GM12878 (cell line): ENCODE measurements at regions not wholly inside any gene's neighbourhood (a gene's known extent, or its start where the extent isn't known, plus 50 kb on each side); places are given as distances from the start of the nearest gene placed in this dataset.

Experiments
- ATAC-seq: fragments of 200-7000 bp; cut with Tn5 transposase; 3 replicates; pipeline ENCODE4 v1.9.1; 2020; ENCODE audit warnings: mild to moderate bottlenecking, moderate library complexity
- BruUV-seq: library from RNA; stranded (reverse); fragments of 400-500 nt; replicated peaks from 2 replicates; lab custom pipeline; 2021; lab: Mats Ljungman, UMichigan
- CTCF ChIA-PET: fragments of 300-600 bp; sonication (Branson Sonifier 250); formaldehyde crosslinking; extraction: SDS; loops from one replicate; lab custom pipeline; 2021; ENCODE audit warnings: inconsistent platforms; lab: Yijun Ruan, JAX
- POLR2A ChIA-PET: fragments of 350-600 bp; formaldehyde crosslinking; extraction: SDS; loops from one replicate; lab custom pipeline; 2021; ENCODE audit warnings: inconsistent platforms; lab: Charles Lee
- RAD21 ChIA-PET: fragments of 300-600 bp; sonication (Branson Sonifier 250); formaldehyde crosslinking; loops from one replicate; lab custom pipeline; 2023; ENCODE audit warnings: antibody characterized with exemption; ENCODE audit not compliant: unreplicated experiment; lab: Charles Lee
- SMC1A ChIA-PET: fragments of 300-600 bp; sonication (Branson Sonifier 250); formaldehyde crosslinking; loops from one replicate; lab custom pipeline; 2023; ENCODE audit not compliant: unreplicated experiment, uncharacterized antibody; lab: Charles Lee
- DNase-seq: peaks from one replicate; pipeline ENCODE4 v3.0.0-alpha.2; 2011; ENCODE audit warnings: low read depth, low spot score
- FAIRE-seq: peaks from 3 replicates; lab custom pipeline; 2011; peaks lifted over from hg19 to GRCh38; lab: Jason Lieb, UNC
- H2AFZ ChIP-seq: 2 replicates; pipeline ENCODE4 v1.6.0; 2011; ENCODE audit warnings: low read depth, low read length, control low read depth; ENCODE audit not compliant: control insufficient read depth
- H3K27ac ChIP-seq: 2 replicates; pipeline ENCODE4 v1.5.1; 2011; ENCODE audit warnings: control low read depth; ENCODE audit not compliant: control insufficient read depth, insufficient read depth
- H3K27me3 ChIP-seq, 2 experiments: replicated peaks in 1 of 2; 2 replicates each; pipeline versions ENCODE4 v1.6.0 to v1.6.1; 2011; ENCODE audit warnings: low read length in 1 of 2; ENCODE audit not compliant: control insufficient read depth in 2 of 2, insufficient read depth in 2 of 2
- H3K36me3 ChIP-seq, 2 experiments: 2 replicates each; pipeline ENCODE4 v1.5.1; 2011; ENCODE audit warnings: low read length in 1 of 2; ENCODE audit not compliant: control insufficient read depth in 2 of 2, insufficient read depth in 2 of 2
- H3K4me1 ChIP-seq: 2 replicates; pipeline ENCODE4 v1.6.1; 2011; ENCODE audit warnings: mild to moderate bottlenecking, low read length, moderate library complexity, mixed read lengths; ENCODE audit not compliant: control insufficient read depth, insufficient read depth
- H3K4me2 ChIP-seq: 2 replicates; pipeline ENCODE4 v1.6.0; 2011; ENCODE audit warnings: control low read depth; ENCODE audit not compliant: control insufficient read depth, insufficient read depth
- H3K4me3 ChIP-seq: fragments of 200-600 bp; sonication (generic); 2 replicates; pipeline ENCODE4 v1.5.1; 2016
- H3K79me2 ChIP-seq: 2 replicates; pipeline ENCODE4 v1.6.0; 2011; ENCODE audit warnings: low read length; ENCODE audit not compliant: control insufficient read depth, insufficient read depth
- H3K9ac ChIP-seq: 2 replicates; pipeline ENCODE4 v1.8.0; 2011; ENCODE audit warnings: low read length, control low read depth, mixed read lengths; ENCODE audit not compliant: control insufficient read depth, insufficient read depth
- H3K9me3 ChIP-seq: replicated peaks from 3 replicates; pipeline ENCODE4 v1.5.1; 2011; ENCODE audit warnings: mild to moderate bottlenecking, low read length; ENCODE audit not compliant: control insufficient read depth, insufficient read depth
- H4K20me1 ChIP-seq: 2 replicates; pipeline ENCODE4 v1.6.0; 2011; ENCODE audit not compliant: control insufficient read depth, insufficient read depth
- BCL11A ChIP-seq: IDR thresholded peaks from 2 replicates; pipeline ENCODE4 v1.6.1; 2011; ENCODE audit warnings: low read depth, low read length
- CEBPB ChIP-seq, 2 experiments: fragments of 150-350 bp in 1 of 2; IDR thresholded peaks; 2 replicates each; pipeline ENCODE4 v1.6.1; 2012 to 2014; ENCODE audit warnings: low read depth in 2 of 2, low read length in 2 of 2, borderline replicate concordance in 1 of 2, inconsistent platforms in 1 of 2
- EZH2 ChIP-seq: IDR thresholded peaks from 2 replicates; pipeline ENCODE4 v1.6.1; 2012; ENCODE audit warnings: low read depth, mild to moderate bottlenecking, control low read depth, inconsistent platforms, low read length, borderline replicate concordance; ENCODE audit not compliant: control insufficient read depth
- FOS ChIP-seq: IDR thresholded peaks from 3 replicates; pipeline ENCODE4 v1.6.1; 2011; ENCODE audit warnings: borderline replicate concordance; ENCODE audit not compliant: insufficient read length; ENCODE audit errors: extremely low read depth
- GABPA ChIP-seq: IDR thresholded peaks from 2 replicates; pipeline ENCODE4 v1.6.1; 2014; ENCODE audit warnings: antibody characterized with exemption, low read depth, mild to moderate bottlenecking, inconsistent platforms
- NFYB ChIP-seq: IDR thresholded peaks from 2 replicates; pipeline ENCODE4 v1.6.1; 2011; ENCODE audit warnings: low read depth, mild to moderate bottlenecking, low read length, improper control_type of control experiment, moderate library complexity; ENCODE audit not compliant: insufficient read depth
- TBL1XR1 ChIP-seq: IDR thresholded peaks from 2 replicates; pipeline ENCODE4 v1.6.1; 2012; ENCODE audit warnings: low read depth, low read length, improper control_type of control experiment
- WGBS: methylation state at CpG from one replicate; pipeline ENCODE4 v1.1.6; 2016; ENCODE audit warnings: low lambda C conversion rate; ENCODE audit not compliant: insufficient replicate concordance, insufficient coverage; ENCODE audit errors: missing lambda C conversion rate; 5-methylcytosine and 5-hydroxymethylcytosine counted together
- in situ Hi-C: fragments of 300-500 bp; cut with MboI; formaldehyde crosslinking; loops from 9 replicates; pipeline ENCODE4 v1.14.3; 2018; ENCODE audit warnings: mixed read lengths
- intact Hi-C: fragments of 100-400 bp; cut with micrococcal nuclease; formaldehyde crosslinking; loops from one replicate; pipeline ENCODE4 v1.14.2; 2022; ENCODE audit not compliant: unreplicated experiment
- TF ChIP-seq, protein P1 (sequence below): fragments of 450-650 bp; IDR thresholded peaks from 2 replicates; pipeline ENCODE4 v1.6.1; 2017; ENCODE audit warnings: antibody characterized with exemption, mild to moderate bottlenecking, moderate library complexity

DNA sequence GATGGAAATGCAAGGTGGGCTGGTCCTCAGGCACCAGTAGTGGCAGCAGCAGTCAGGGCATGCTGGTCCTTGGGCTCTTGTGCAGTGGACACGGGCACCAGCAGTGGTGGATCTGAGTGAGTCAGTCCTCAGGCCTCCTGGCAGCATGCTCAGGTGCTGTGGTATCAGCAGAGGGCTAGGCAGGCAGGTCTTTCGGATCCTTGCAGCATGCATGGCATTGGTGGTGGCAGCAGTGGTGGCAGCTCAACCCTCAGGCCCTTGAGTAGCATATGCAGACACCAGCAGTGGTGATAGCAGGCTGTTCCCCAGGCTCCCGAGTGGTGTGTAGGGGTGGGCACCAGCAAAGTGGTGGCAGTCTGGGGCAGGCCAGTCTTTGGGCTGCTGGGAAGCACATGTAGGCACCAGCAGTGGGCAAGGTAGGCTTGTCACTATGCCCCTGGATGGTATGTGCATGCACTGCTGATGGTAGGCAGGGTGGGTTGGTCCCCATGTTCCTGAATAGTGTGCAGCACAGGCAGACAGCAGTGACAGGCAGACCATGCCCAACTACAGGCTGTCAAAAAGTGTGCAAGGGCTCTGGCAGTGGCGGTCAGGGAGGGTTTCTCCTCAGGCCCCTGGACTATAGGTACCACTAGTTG is 606.0 kb downstream of the ADCYAP1 start (continued):
- no peak for TF ChIP-seq NFYB

- no TSS peak for BruUV-seq
- in situ Hi-C loops (no loop called here), intact Hi-C loops (no loop called here)
- no peaks in the 10 kb centered on the region for H3K79me2 ChIP-seq
- H3K27ac ChIP-seq: no peak overlapping the region
- RAD21 ChIA-PET: no interaction called here
- no peak for ATAC-seq
- POLR2A ChIA-PET: no interaction called here
- no peak overlapping the region for H3K9ac ChIP-seq
- DNase-seq: no peak
- CTCF ChIA-PET: no interaction called here
- no peak for TF ChIP-seq BCL11A
- no peak for TF ChIP-seq FOS
- TF ChIP-seq GABPA: no peak
- TF ChIP-seq EZH2: no peak
- TF ChIP-seq, protein P1, sequence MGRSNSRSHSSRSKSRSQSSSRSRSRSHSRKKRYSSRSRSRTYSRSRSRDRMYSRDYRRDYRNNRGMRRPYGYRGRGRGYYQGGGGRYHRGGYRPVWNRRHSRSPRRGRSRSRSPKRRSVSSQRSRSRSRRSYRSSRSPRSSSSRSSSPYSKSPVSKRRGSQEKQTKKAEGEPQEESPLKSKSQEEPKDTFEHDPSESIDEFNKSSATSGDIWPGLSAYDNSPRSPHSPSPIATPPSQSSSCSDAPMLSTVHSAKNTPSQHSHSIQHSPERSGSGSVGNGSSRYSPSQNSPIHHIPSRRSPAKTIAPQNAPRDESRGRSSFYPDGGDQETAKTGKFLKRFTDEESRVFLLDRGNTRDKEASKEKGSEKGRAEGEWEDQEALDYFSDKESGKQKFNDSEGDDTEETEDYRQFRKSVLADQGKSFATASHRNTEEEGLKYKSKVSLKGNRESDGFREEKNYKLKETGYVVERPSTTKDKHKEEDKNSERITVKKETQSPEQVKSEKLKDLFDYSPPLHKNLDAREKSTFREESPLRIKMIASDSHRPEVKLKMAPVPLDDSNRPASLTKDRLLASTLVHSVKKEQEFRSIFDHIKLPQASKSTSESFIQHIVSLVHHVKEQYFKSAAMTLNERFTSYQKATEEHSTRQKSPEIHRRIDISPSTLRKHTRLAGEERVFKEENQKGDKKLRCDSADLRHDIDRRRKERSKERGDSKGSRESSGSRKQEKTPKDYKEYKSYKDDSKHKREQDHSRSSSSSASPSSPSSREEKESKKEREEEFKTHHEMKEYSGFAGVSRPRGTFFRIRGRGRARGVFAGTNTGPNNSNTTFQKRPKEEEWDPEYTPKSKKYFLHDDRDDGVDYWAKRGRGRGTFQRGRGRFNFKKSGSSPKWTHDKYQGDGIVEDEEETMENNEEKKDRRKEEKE: no peak
- no peak for TF ChIP-seq CEBPB (IDR thresholded peaks at IDR 0.05; ENCODE audit: borderline replicate concordance in 1 of 2, low read depth in 2 of 2, low read length in 2 of 2)
- TF ChIP-seq TBL1XR1: no peak
- SMC1A ChIA-PET: no interaction called here
- H4K20me1 ChIP-seq: no peaks in the 10 kb centered on the region
- no peaks in the 10 kb centered on the region for H3K27me3 ChIP-seq
- no peak for FAIRE-seq
- H3K4me3 ChIP-seq: no peak overlapping the region
- no peaks in the 10 kb centered on the region for H3K9me3 ChIP-seq
- H3K36me3 ChIP-seq: no peaks in the 10 kb centered on the region
- H2AFZ ChIP-seq: no peak overlapping the region
- H3K4me2 ChIP-seq: no peak overlapping the region
- WGBS: 22% methylated on average over 7 of the region's 7 CpGs
- no peaks in the 10 kb centered on the region for H3K4me1 ChIP-seq
Observed at GRCh38 chr18:1511619-1512311, 607.1 kb downstream of the ADCYAP1 start.
